HCT116 (cell line): ENCODE measurements at regions not wholly inside any gene's neighbourhood (a gene's known extent, or its start where the extent isn't known, plus 50 kb on each side); places are given as distances from the start of the nearest gene placed in this dataset.

ENCODE experiments used
- ATAC-seq: fragments of 200-7000 bp; cut with Tn5 transposase; 2 replicates; pipeline ENCODE4 v1.9.1; 2020; ENCODE audit warnings: mild to moderate bottlenecking, moderate library complexity
- BruUV-seq: library from RNA; stranded (reverse); fragments of 400-500 nt; replicated peaks from 2 replicates; lab custom pipeline; 2021; lab: Mats Ljungman, UMichigan
- CTCF ChIA-PET: fragments of 300-600 bp; sonication (Branson Sonifier 250); formaldehyde crosslinking; loops from one replicate; lab custom pipeline; 2021; ENCODE audit warnings: antibody characterized with exemption; lab: Charles Lee
- POLR2A ChIA-PET: fragments of 300-600, 350-600 bp; sonication (Branson Sonifier 250); formaldehyde crosslinking; loops from one replicate; lab custom pipeline; 2021; ENCODE audit warnings: antibody characterized with exemption; lab: Charles Lee
- RAD21 ChIA-PET, 2 experiments: fragments of 300-600 bp; sonication (Branson Sonifier 250); formaldehyde crosslinking; loops; one replicate each; lab custom pipeline; 2023; ENCODE audit warnings: low total read pairs in 2 of 2; ENCODE audit not compliant: uncharacterized antibody in 2 of 2, unreplicated experiment in 2 of 2, low non-redundant PET in 1 of 2; lab: Charles Lee
- DNase-seq: peaks from one replicate; pipeline ENCODE4 v3.0.0-alpha.2; 2010; ENCODE audit warnings: low read depth, low spot score
- H2AFZ ChIP-seq: fragments of 200-600 bp; shearing (Covaris generic), sonication (generic); 2 replicates; pipeline ENCODE4 v1.6.1; 2017; ENCODE audit warnings: low read depth, mixed run types, mixed read lengths, antibody characterized with exemption, low read length; ENCODE audit not compliant: poor library complexity, severe bottlenecking
- H3K27ac ChIP-seq: 2 replicates; pipeline ENCODE4 v1.5.1; 2012; ENCODE audit warnings: low read depth, low read length
- H3K27me3 ChIP-seq: fragments of 200-600 bp; sonication (generic); 2 replicates; pipeline ENCODE4 v1.6.1; 2016; ENCODE audit warnings: mixed run types, low read length, mixed read lengths; ENCODE audit not compliant: insufficient read depth
- H3K36me3 ChIP-seq, 2 experiments: fragments of 200-500 bp in 1 of 2; fragments of 200-600 bp in 1 of 2; sonication (Bioruptor generic) in 1 of 2; sonication (generic) in 1 of 2; 2 replicates each; pipeline versions ENCODE4 v1.5.1 to v1.6.1; 2014 to 2016; ENCODE audit warnings: low read length in 2 of 2, inconsistent platforms in 1 of 2, mixed read lengths in 1 of 2, mixed run types in 1 of 2; ENCODE audit not compliant: insufficient read depth in 2 of 2, control insufficient read depth in 1 of 2
- H3K4me1 ChIP-seq, 2 experiments: fragments of 200-600 bp in 1 of 2; sonication (generic) in 1 of 2; 2 replicates each; pipeline versions ENCODE4 v1.5.1 to v1.6.1; 2012 to 2017; ENCODE audit warnings: low read length in 2 of 2, inconsistent platforms in 1 of 2, mild to moderate bottlenecking in 1 of 2, mixed read lengths in 1 of 2, mixed run types in 1 of 2, moderate library complexity in 1 of 2; ENCODE audit not compliant: insufficient read depth in 2 of 2, control insufficient read depth in 1 of 2
- H3K4me2 ChIP-seq: fragments of 200-600 bp; sonication (generic); 2 replicates; pipeline ENCODE4 v1.6.1; 2017; ENCODE audit warnings: mixed run types, low read length, mixed read lengths
- H3K4me3 ChIP-seq, 2 experiments: fragments of 200-600 bp in 1 of 2; sonication (generic) in 1 of 2; replicated peaks in 1 of 2; 2 replicates each; pipeline ENCODE4 v1.5.1; 2011 to 2016; ENCODE audit warnings: low read length in 2 of 2, control low read depth in 1 of 2, low read depth in 1 of 2, mild to moderate bottlenecking in 1 of 2, mixed read lengths in 1 of 2, mixed run types in 1 of 2
- H3K79me2 ChIP-seq: fragments of 200-600 bp; sonication (generic); 2 replicates; pipeline ENCODE4 v1.6.1; 2017; ENCODE audit warnings: mild to moderate bottlenecking, mixed run types, low read length, moderate library complexity, mixed read lengths; ENCODE audit not compliant: insufficient read depth
- H3K9ac ChIP-seq: fragments of 200-600 bp; sonication (generic); 2 replicates; pipeline ENCODE4 v1.6.1; 2016; ENCODE audit warnings: low read length, mixed read lengths
- H3K9me2 ChIP-seq: fragments of 200-600 bp; sonication (generic), shearing (Covaris generic); 2 replicates; pipeline ENCODE4 v1.6.1; 2017; ENCODE audit warnings: mixed run types, mild to moderate bottlenecking, moderate library complexity; ENCODE audit not compliant: insufficient read depth
- H3K9me3 ChIP-seq, 2 experiments: fragments of 200-500 bp in 1 of 2; fragments of 200-600 bp in 1 of 2; sonication (Bioruptor generic) in 1 of 2; sonication (generic) in 1 of 2; 2 replicates each; pipeline ENCODE4 v1.6.1; 2014 to 2017; ENCODE audit warnings: low read length in 2 of 2, mixed read lengths in 2 of 2, inconsistent platforms in 1 of 2, low read depth in 1 of 2, mild to moderate bottlenecking in 1 of 2, mixed run types in 1 of 2, moderate library complexity in 1 of 2; ENCODE audit not compliant: control insufficient read depth in 1 of 2, insufficient read depth in 1 of 2
- H4K20me1 ChIP-seq: fragments of 200-600 bp; sonication (generic), shearing (Covaris generic); 2 replicates; pipeline ENCODE4 v1.6.1; 2017; ENCODE audit warnings: mixed run types, mild to moderate bottlenecking, moderate library complexity; ENCODE audit not compliant: insufficient read depth
- CEBPB ChIP-seq: IDR thresholded peaks from 2 replicates; pipeline ENCODE4 v1.6.1; 2012; ENCODE audit warnings: low read depth
- EGR1 ChIP-seq: IDR thresholded peaks from 2 replicates; pipeline ENCODE4 v1.6.1; 2012; ENCODE audit warnings: low read depth
- ELF1 ChIP-seq: IDR thresholded peaks from 2 replicates; pipeline ENCODE4 v1.6.1; 2012; ENCODE audit warnings: low read depth, borderline replicate concordance
- FOSL1 ChIP-seq: IDR thresholded peaks from 2 replicates; pipeline ENCODE4 v1.6.1; 2012; ENCODE audit warnings: low read depth
- JUND ChIP-seq: IDR thresholded peaks from 2 replicates; pipeline ENCODE4 v1.6.1; 2012
- POLR2A ChIP-seq: IDR thresholded peaks from 2 replicates; pipeline ENCODE4 v1.7.0; 2011; ENCODE audit warnings: borderline replicate concordance; ENCODE audit not compliant: insufficient read depth, insufficient read length; ENCODE audit errors: extremely low read depth
- POLR2AphosphoS5 ChIP-seq: IDR thresholded peaks from 2 replicates; pipeline ENCODE4 v1.6.1; 2011; ENCODE audit warnings: mild to moderate bottlenecking, low read depth, low read length, moderate library complexity
- RAD21 ChIP-seq: IDR thresholded peaks from 2 replicates; pipeline ENCODE4 v1.6.1; 2012; ENCODE audit warnings: low read depth, mild to moderate bottlenecking
- SIN3A ChIP-seq: IDR thresholded peaks from 2 replicates; pipeline ENCODE4 v1.6.1; 2012; ENCODE audit warnings: low read depth
- SRF ChIP-seq: IDR thresholded peaks from 2 replicates; pipeline ENCODE4 v1.6.1; 2012; ENCODE audit warnings: low read depth
- TCF7L2 ChIP-seq: IDR thresholded peaks from 2 replicates; pipeline ENCODE4 v1.7.0; 2011; ENCODE audit warnings: borderline replicate concordance, inconsistent platforms; ENCODE audit not compliant: insufficient read depth, insufficient read length; ENCODE audit errors: extremely low read depth
- ZFX ChIP-seq: fragments of 450-650 bp; IDR thresholded peaks from 2 replicates; pipeline ENCODE4 v1.6.1; 2017
- intact Hi-C: fragments of 100-400 bp; cut with micrococcal nuclease; formaldehyde crosslinking; loops from 2 replicates; pipeline ENCODE4 v1.10.0; 2022
- TF ChIP-seq, protein P1 (sequence below): IDR thresholded peaks from 2 replicates; pipeline ENCODE4 v1.6.1; 2012
- TF ChIP-seq, protein P2 (sequence below), 3 experiments: fragments of 200-600 bp in 1 of 3; sonication (generic) in 1 of 3; IDR thresholded peaks in 2 of 3; conservative IDR thresholded peaks in 1 of 3; 2 replicates each; pipeline ENCODE4 v1.5.1; 2012 to 2017; ENCODE audit warnings: low read depth in 2 of 3, low read length in 2 of 3, antibody characterized with exemption in 1 of 3, borderline replicate concordance in 1 of 3, control low read depth in 1 of 3, mild to moderate bottlenecking in 1 of 3, mixed read lengths in 1 of 3, mixed run types in 1 of 3, moderate library complexity in 1 of 3; ENCODE audit not compliant: insufficient read depth in 1 of 3
- TF ChIP-seq, protein P3 (sequence below): IDR thresholded peaks from 2 replicates; pipeline ENCODE4 v1.6.1; 2012; ENCODE audit warnings: low read depth
- TF ChIP-seq, protein P4 (sequence below): IDR thresholded peaks from 2 replicates; pipeline ENCODE4 v1.6.1; 2012

DNA sequence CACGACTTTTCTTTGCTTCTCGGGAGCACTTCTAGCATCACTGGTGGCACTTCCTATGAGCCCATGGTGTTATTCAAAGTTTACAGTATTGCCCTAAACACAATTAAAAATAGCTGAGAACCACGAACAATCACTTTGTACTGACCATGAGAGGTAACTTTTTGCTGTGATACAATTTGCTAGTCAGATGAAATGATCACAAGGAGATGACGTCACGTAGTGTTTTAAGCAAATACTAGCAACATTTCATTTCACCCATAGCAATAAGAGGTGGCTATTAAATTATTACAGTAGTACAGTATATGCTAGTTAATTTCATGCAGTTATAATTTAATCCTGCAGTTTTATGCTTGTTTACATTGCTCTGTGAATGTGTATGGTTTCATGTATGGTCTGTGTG is 108.9 kb upstream of the DOK6 start:
- BruUV-seq: no TSS peak
- H3K9ac ChIP-seq: no peak overlapping the region
- no peak for ATAC-seq

DNA sequence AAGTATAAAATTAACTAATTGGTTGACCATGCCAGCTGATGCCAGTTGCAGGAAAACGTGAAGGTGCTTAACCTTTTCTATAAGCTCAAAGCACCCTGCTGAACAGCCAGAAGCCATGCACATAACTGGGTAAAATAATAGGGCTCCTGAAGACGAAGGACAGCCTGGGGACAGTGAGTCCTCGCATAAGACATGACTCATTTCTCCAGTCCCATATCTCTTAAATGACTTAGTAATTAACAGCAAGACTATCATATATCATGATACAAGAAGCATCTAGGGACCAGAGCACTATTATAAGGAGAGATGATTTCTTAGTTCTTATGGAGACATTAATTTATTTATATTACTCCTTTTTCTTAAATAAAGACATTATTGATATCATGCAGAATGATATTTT is 100.5 kb upstream of the DOK6 start:
- H3K79me2 ChIP-seq: no peaks in the 10 kb centered on the region
- H3K36me3 ChIP-seq: no peaks in the 10 kb centered on the region
- no peaks in the 10 kb centered on the region for H3K27me3 ChIP-seq
- no peaks in the 10 kb centered on the region for H3K9me2 ChIP-seq
- no peak overlapping the region for H3K4me2 ChIP-seq
- ChIA-PET CTCF (no interaction called here), RAD21 (no interaction called here), POLR2A (no interaction called here)
- intact Hi-C loops: no loop called here
- H3K9ac ChIP-seq: no peak overlapping the region
- ATAC-seq: no peak
- H3K4me3 ChIP-seq: no peak overlapping the region
- no peak for DNase-seq
- no peaks in the 10 kb centered on the region for H4K20me1 ChIP-seq
- H2AFZ ChIP-seq: no peak overlapping the region
- no peaks in the 10 kb centered on the region for H3K4me1 ChIP-seq
- H3K9me3 ChIP-seq: no peaks in the 10 kb centered on the region
- no peak overlapping the region for H3K27ac ChIP-seq
- BruUV-seq: no TSS peak
- TF ChIP-seq, protein P1, sequence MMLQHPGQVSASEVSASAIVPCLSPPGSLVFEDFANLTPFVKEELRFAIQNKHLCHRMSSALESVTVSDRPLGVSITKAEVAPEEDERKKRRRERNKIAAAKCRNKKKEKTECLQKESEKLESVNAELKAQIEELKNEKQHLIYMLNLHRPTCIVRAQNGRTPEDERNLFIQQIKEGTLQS: no peak
- no peak for TF ChIP-seq POLR2AphosphoS5
- no peak for TF ChIP-seq JUND
- TF ChIP-seq TCF7L2: no peak
- TF ChIP-seq RAD21: no peak
- no peak for TF ChIP-seq FOSL1
- TF ChIP-seq SRF: no peak
- TF ChIP-seq POLR2A: no peak
- TF ChIP-seq ZFX: no peak
- TF ChIP-seq, protein P2, sequence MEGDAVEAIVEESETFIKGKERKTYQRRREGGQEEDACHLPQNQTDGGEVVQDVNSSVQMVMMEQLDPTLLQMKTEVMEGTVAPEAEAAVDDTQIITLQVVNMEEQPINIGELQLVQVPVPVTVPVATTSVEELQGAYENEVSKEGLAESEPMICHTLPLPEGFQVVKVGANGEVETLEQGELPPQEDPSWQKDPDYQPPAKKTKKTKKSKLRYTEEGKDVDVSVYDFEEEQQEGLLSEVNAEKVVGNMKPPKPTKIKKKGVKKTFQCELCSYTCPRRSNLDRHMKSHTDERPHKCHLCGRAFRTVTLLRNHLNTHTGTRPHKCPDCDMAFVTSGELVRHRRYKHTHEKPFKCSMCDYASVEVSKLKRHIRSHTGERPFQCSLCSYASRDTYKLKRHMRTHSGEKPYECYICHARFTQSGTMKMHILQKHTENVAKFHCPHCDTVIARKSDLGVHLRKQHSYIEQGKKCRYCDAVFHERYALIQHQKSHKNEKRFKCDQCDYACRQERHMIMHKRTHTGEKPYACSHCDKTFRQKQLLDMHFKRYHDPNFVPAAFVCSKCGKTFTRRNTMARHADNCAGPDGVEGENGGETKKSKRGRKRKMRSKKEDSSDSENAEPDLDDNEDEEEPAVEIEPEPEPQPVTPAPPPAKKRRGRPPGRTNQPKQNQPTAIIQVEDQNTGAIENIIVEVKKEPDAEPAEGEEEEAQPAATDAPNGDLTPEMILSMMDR (IDR thresholded peaks at IDR 0.05 in 2 of 3, conservative IDR thresholded peaks at IDR 0.05 in 1 of 3; ENCODE audit: borderline replicate concordance in 1 of 3, insufficient read depth in 1 of 3, low read depth in 2 of 3, low read length in 2 of 3): no peak
- TF ChIP-seq SIN3A: no peak
- TF ChIP-seq, protein P3, sequence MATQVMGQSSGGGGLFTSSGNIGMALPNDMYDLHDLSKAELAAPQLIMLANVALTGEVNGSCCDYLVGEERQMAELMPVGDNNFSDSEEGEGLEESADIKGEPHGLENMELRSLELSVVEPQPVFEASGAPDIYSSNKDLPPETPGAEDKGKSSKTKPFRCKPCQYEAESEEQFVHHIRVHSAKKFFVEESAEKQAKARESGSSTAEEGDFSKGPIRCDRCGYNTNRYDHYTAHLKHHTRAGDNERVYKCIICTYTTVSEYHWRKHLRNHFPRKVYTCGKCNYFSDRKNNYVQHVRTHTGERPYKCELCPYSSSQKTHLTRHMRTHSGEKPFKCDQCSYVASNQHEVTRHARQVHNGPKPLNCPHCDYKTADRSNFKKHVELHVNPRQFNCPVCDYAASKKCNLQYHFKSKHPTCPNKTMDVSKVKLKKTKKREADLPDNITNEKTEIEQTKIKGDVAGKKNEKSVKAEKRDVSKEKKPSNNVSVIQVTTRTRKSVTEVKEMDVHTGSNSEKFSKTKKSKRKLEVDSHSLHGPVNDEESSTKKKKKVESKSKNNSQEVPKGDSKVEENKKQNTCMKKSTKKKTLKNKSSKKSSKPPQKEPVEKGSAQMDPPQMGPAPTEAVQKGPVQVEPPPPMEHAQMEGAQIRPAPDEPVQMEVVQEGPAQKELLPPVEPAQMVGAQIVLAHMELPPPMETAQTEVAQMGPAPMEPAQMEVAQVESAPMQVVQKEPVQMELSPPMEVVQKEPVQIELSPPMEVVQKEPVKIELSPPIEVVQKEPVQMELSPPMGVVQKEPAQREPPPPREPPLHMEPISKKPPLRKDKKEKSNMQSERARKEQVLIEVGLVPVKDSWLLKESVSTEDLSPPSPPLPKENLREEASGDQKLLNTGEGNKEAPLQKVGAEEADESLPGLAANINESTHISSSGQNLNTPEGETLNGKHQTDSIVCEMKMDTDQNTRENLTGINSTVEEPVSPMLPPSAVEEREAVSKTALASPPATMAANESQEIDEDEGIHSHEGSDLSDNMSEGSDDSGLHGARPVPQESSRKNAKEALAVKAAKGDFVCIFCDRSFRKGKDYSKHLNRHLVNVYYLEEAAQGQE: no peak
- no peak for TF ChIP-seq ELF1

More for the DNA sequence above, 108.9 kb upstream of the DOK6 start:
- no peaks in the 10 kb centered on the region for H3K4me1 ChIP-seq
- RAD21 ChIA-PET: no interaction called here
- CTCF ChIA-PET: no interaction called here
- intact Hi-C loops: no loop called here
- no peak overlapping the region for H3K4me3 ChIP-seq
- no peaks in the 10 kb centered on the region for H3K9me2 ChIP-seq
- H4K20me1 ChIP-seq: no peaks in the 10 kb centered on the region
- H3K9me3 ChIP-seq: no peaks in the 10 kb centered on the region
- no peaks in the 10 kb centered on the region for H3K27me3 ChIP-seq
- no peak overlapping the region for H2AFZ ChIP-seq
- no peak overlapping the region for H3K4me2 ChIP-seq
- no peak for DNase-seq
- TF ChIP-seq POLR2AphosphoS5 (no peak), FOSL1 (no peak), ZFX (no peak), POLR2A (no peak), ELF1 (no peak), EGR1 (no peak), CEBPB (no peak), SRF (no peak), TCF7L2 (no peak)
- TF ChIP-seq, protein P4, sequence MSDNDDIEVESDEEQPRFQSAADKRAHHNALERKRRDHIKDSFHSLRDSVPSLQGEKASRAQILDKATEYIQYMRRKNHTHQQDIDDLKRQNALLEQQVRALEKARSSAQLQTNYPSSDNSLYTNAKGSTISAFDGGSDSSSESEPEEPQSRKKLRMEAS: no peak
- H3K79me2 ChIP-seq: no peaks in the 10 kb centered on the region
- POLR2A ChIA-PET: no interaction called here
- H3K36me3 ChIP-seq: no peaks in the 10 kb centered on the region
- H3K27ac ChIP-seq: no peak overlapping the region
